H1 (cell line): ENCODE measurements at regions not wholly inside any gene's neighbourhood (a gene's known extent, or its start where the extent isn't known, plus 50 kb on each side); places are given as distances from the start of the nearest gene placed in this dataset.

Experiments used
- NANOG ChIP-seq: IDR thresholded peaks from 2 replicates; pipeline ENCODE4 v1.6.1; 2011; ENCODE audit warnings: low read length, low read depth, mild to moderate bottlenecking, inconsistent platforms; ENCODE audit not compliant: insufficient read depth, poor library complexity, severe bottlenecking
- TF ChIP-seq, protein P1 (sequence below): IDR thresholded peaks from 2 replicates; pipeline ENCODE4 v1.6.1; 2011; ENCODE audit warnings: low read depth, mild to moderate bottlenecking, low read length; ENCODE audit not compliant: insufficient read depth
- TF ChIP-seq, protein P2 (sequence below): IDR thresholded peaks from 2 replicates; pipeline ENCODE4 v1.6.1; 2012; ENCODE audit warnings: inconsistent platforms

DNA sequence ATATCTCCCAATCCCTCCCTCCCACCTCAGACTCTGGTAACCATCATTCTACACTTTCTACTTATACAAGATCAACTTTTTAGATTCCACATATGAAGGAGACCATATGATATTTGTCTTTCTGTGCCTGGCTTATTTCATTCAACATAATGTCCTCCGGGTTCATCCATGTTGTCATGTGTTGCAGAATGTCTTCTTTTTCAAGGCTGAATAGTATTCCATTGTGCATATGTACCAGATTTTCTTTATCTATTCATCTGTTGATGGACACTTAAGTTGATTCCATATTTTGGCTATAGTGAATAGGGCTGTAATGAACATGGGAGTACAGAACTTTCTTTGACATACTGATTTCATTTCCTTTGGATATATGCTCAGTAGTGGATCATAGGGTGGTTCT is 78.9 kb upstream of the MAP1B start (continued):
- TF ChIP-seq, protein P1, sequence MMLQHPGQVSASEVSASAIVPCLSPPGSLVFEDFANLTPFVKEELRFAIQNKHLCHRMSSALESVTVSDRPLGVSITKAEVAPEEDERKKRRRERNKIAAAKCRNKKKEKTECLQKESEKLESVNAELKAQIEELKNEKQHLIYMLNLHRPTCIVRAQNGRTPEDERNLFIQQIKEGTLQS = no peak
- TF ChIP-seq NANOG = no peak
- TF ChIP-seq, protein P2, sequence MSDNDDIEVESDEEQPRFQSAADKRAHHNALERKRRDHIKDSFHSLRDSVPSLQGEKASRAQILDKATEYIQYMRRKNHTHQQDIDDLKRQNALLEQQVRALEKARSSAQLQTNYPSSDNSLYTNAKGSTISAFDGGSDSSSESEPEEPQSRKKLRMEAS = no peak
